K562 (cell line): ENCODE measurements at regions not wholly inside any gene's neighbourhood (a gene's known extent, or its start where the extent isn't known, plus 50 kb on each side); places are given as distances from the start of the nearest gene placed in this dataset.

Source experiments
- ATAC-seq: fragments of 200-7000 bp; cut with Tn5 transposase; 3 replicates; pipeline ENCODE4 v1.9.1; 2020; ENCODE audit warnings: moderate library complexity
- BruUV-seq: library from RNA; stranded (reverse); fragments of 400-500 nt; replicated peaks from 2 replicates; lab custom pipeline; 2021; lab: Mats Ljungman, UMichigan
- CTCF ChIA-PET: fragments of 300-600 bp; formaldehyde crosslinking; extraction: SDS; loops from one replicate; lab custom pipeline; 2021; ENCODE audit warnings: low intra/inter-chr PET ratio; lab: Yijun Ruan, JAX
- POLR2A ChIA-PET: fragments of 300-600, 350-650 bp; sonication (Branson Sonifier 250); formaldehyde crosslinking; extraction: SDS; loops from one replicate; lab custom pipeline; 2021; ENCODE audit warnings: antibody characterized with exemption, inconsistent platforms; lab: Yijun Ruan, JAX
- DNase-seq, 4 experiments: peaks; one replicate each; pipeline versions ENCODE4 v3.0.0 to v3.0.0-alpha.2; 2011 to 2018; ENCODE audit warnings: low spot score in 3 of 4, mixed read lengths in 3 of 4; ENCODE audit errors: extremely low read depth in 1 of 4
- FAIRE-seq: peaks from 2 replicates; lab custom pipeline; 2011; peaks lifted over from hg19 to GRCh38; lab: Jason Lieb, UNC
- H2AFZ ChIP-seq: 2 replicates; pipeline ENCODE4 v1.6.0; 2011; ENCODE audit warnings: low read depth, low read length, control low read depth, inconsistent platforms
- H3K27ac ChIP-seq: fragments of 200-600 bp; 3 replicates; pipeline ENCODE4 v1.8.0; 2011; ENCODE audit warnings: low read depth, mild to moderate bottlenecking, control low read depth, inconsistent platforms, low read length, moderate library complexity, mixed read lengths; ENCODE audit errors: extremely low read depth
- H3K27me3 ChIP-seq, 2 experiments: fragments of 300-600 bp in 1 of 2; 2 replicates in 1 of 2; 3 replicates in 1 of 2; pipeline versions ENCODE4 v1.6.0 to v1.8.0; 2011; ENCODE audit warnings: inconsistent platforms in 2 of 2, low read length in 2 of 2, mild to moderate bottlenecking in 1 of 2, mixed read lengths in 1 of 2, moderate library complexity in 1 of 2; ENCODE audit not compliant: control insufficient read depth in 2 of 2, insufficient read depth in 2 of 2
- H3K36me3 ChIP-seq: fragments of 300-600 bp; 3 replicates; pipeline ENCODE4 v1.8.0; 2011; ENCODE audit warnings: mild to moderate bottlenecking, low read length, inconsistent platforms; ENCODE audit not compliant: control insufficient read depth, insufficient read depth
- H3K4me1 ChIP-seq, 2 experiments: fragments of 200-600 bp in 1 of 2; replicated peaks in 1 of 2; 2 replicates in 1 of 2; 3 replicates in 1 of 2; pipeline versions ENCODE4 v1.5.1 to v1.8.0; 2011; ENCODE audit warnings: inconsistent platforms in 2 of 2, low read length in 2 of 2, mild to moderate bottlenecking in 1 of 2, mixed read lengths in 1 of 2, moderate library complexity in 1 of 2; ENCODE audit not compliant: control insufficient read depth in 2 of 2, insufficient read depth in 2 of 2
- H3K4me2 ChIP-seq: 2 replicates; pipeline ENCODE4 v1.6.1; 2011; ENCODE audit warnings: low read length, control low read depth, inconsistent platforms, mixed read lengths; ENCODE audit not compliant: insufficient read depth
- H3K4me3 ChIP-seq: fragments of 200-600 bp; sonication (generic), shearing (Covaris generic); 2 replicates; pipeline ENCODE4 v1.5.1; 2016; ENCODE audit warnings: control low read depth, inconsistent platforms
- H3K79me2 ChIP-seq: fragments of 200-600 bp; 3 replicates; pipeline ENCODE4 v1.8.0; 2011; ENCODE audit warnings: low read length, inconsistent platforms; ENCODE audit not compliant: control insufficient read depth, insufficient read depth
- H3K9ac ChIP-seq, 2 experiments: 2 replicates each; pipeline versions ENCODE4 v1.6.0 to v1.6.1; 2011; ENCODE audit warnings: low read depth in 2 of 2, low read length in 2 of 2, control low read depth in 1 of 2, inconsistent platforms in 1 of 2, mild to moderate bottlenecking in 1 of 2, mixed read lengths in 1 of 2; ENCODE audit not compliant: insufficient read depth in 1 of 2
- H3K9me1 ChIP-seq: one replicate; pipeline ENCODE4 v1.6.0; 2011; ENCODE audit warnings: inconsistent platforms, mild to moderate bottlenecking, low read length, moderate library complexity; ENCODE audit not compliant: control insufficient read depth, insufficient read depth
- H3K9me3 ChIP-seq: replicated peaks from 2 replicates; pipeline ENCODE4 v1.5.1; 2011; ENCODE audit warnings: low read depth, low read length, inconsistent platforms; ENCODE audit not compliant: control insufficient read depth, insufficient read depth
- H4K20me1 ChIP-seq: replicated peaks from 2 replicates; pipeline ENCODE4 v1.6.1; 2011; ENCODE audit warnings: low read length, inconsistent platforms, mixed read lengths; ENCODE audit not compliant: control insufficient read depth, insufficient read depth
- ATF7 ChIP-seq: fragments of 450-650 bp; IDR thresholded peaks from 2 replicates; pipeline ENCODE4 v1.7.1; 2014; ENCODE audit warnings: mild to moderate bottlenecking, moderate library complexity
- CLOCK ChIP-seq: fragments of 250-450 bp; sonication (Bioruptor Pico); IDR thresholded peaks from 2 replicates; pipeline ENCODE4 v1.4.0; 2020; ENCODE audit warnings: mild to moderate bottlenecking, moderate library complexity, borderline replicate concordance
- ID3 ChIP-seq, 2 experiments: fragments of 250-450 bp in 1 of 2; fragments of 450-650 bp in 1 of 2; sonication (Bioruptor Pico) in 1 of 2; IDR thresholded peaks; 2 replicates each; pipeline versions ENCODE4 v1.6.1 to v1.8.0; 2016 to 2021; ENCODE audit warnings: mild to moderate bottlenecking in 2 of 2, moderate library complexity in 2 of 2, missing compliant biosample characterization in 1 of 2, missing genetic modification characterization in 1 of 2
- MYC ChIP-seq, 2 experiments: fragments of 250-450 bp in 1 of 2; sonication (Bioruptor Pico) in 1 of 2; IDR thresholded peaks; 2 replicates each; pipeline versions ENCODE4 v1.5.1 to v1.6.1; 2012 to 2021; ENCODE audit warnings: low read depth in 2 of 2, borderline replicate concordance in 1 of 2, improper control_type of control experiment in 1 of 2, low read length in 1 of 2, mild to moderate bottlenecking in 1 of 2, moderate library complexity in 1 of 2
- SMARCB1 ChIP-seq: IDR thresholded peaks from 2 replicates; pipeline ENCODE4 v1.6.1; 2011; ENCODE audit warnings: improper control_type of control experiment, low read depth; ENCODE audit not compliant: insufficient read length
- SRSF9 ChIP-seq: fragments of 200-400 bp; formaldehyde crosslinking; IDR thresholded peaks from 2 replicates; pipeline ENCODE4 v1.6.1; 2017; ENCODE audit warnings: low read depth, low read length, borderline replicate concordance
- WGBS: fragments of 100-300 bp; shearing (Covaris generic); methylation state at CpG from one replicate; pipeline ENCODE4 v1.1.6; 2016; ENCODE audit warnings: low coverage, mixed read lengths; ENCODE audit not compliant: insufficient coverage; ENCODE audit errors: missing lambda C conversion rate; 5-methylcytosine and 5-hydroxymethylcytosine counted together
- in situ Hi-C: fragments of 300-500 bp; cut with MboI; formaldehyde crosslinking; loops from 4 replicates; pipeline ENCODE4 v1.15.0; 2018; ENCODE audit warnings: inconsistent platforms, mixed read lengths
- intact Hi-C: fragments of 100-400 bp; cut with micrococcal nuclease; formaldehyde crosslinking; loops from 2 replicates; pipeline ENCODE4 v1.14.2; 2022

DNA sequence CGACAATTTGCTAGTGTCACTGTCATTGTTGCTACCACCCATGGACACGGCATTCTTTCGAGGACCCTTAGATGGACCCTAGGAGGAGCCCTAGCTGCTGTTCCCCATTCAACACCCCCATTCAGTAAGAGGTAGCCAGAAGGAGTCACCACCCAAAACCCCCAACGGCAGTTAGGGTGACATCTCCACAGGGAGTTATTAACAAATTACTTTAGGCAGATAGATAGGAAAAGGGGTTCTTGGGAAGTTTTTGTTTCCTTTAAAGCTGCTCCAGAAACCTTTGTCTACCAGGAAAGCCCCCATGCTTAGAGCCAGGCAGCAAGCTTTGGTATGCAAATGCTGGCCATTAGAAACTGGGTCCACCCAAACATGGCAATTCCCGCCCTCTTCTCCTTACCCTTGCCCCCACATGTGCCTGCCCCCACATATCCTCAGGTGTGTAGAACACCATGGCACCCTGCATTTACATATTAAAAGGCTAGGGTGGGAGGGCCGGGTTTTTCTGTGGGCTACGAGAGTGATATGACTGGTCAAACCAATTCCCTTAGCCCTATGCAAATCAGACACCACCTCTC lies 190.9 kb downstream of the SLITRK6 start:
- Histone ChIP-seq H3K4me3 (no peak overlapping the region), H3K9me1 (no peaks in the 10 kb centered on the region), H3K9ac (no peak overlapping the region), H2AFZ (no peak overlapping the region), H3K4me2 (no peak overlapping the region), H3K27ac (no peak overlapping the region), H3K9me3 (no peaks in the 10 kb centered on the region), H4K20me1 (no peaks in the 10 kb centered on the region), H3K27me3 (no peaks in the 10 kb centered on the region), H3K4me1 (no peaks in the 10 kb centered on the region), H3K79me2 (no peaks in the 10 kb centered on the region), H3K36me3 (no peaks in the 10 kb centered on the region)
- ATAC-seq, result no peak
- in situ Hi-C loops (no loop called here), intact Hi-C loops (no loop called here)
- no peak for FAIRE-seq
- BruUV-seq, result no TSS peak
- WGBS, result 0% methylated on average over 7 of the region's 7 CpGs
- ChIA-PET CTCF (no interaction called here), POLR2A (no interaction called here)
- TF ChIP-seq ID3 (CRISPR knock-in tag; IDR thresholded peaks at IDR 0.05), result no peak
- no peak for TF ChIP-seq ID3 (tag; IDR thresholded peaks at IDR 0.05)
- TF ChIP-seq ATF7, result no peak
- TF ChIP-seq SRSF9, result no peak
- no peak for TF ChIP-seq CLOCK (CRISPR knock-in tag)
- TF ChIP-seq SMARCB1, result no peak
- no peak for TF ChIP-seq MYC (IDR thresholded peaks at IDR 0.05; ENCODE audit: low read depth, low read length)
- no peak for TF ChIP-seq MYC (CRISPR knock-in tag; IDR thresholded peaks at IDR 0.05; ENCODE audit: borderline replicate concordance, low read depth)
- DNase-seq, result no peak
